CD4-positive, alpha-beta T cell treated with Interferon gamma for 1 hour (primary cell): ENCODE measurements at regions not wholly inside any gene's neighbourhood (a gene's known extent, or its start where the extent isn't known, plus 50 kb on each side); places are given as distances from the start of the nearest gene placed in this dataset.

Experiments used
- DNase-seq: peaks from one replicate; pipeline ENCODE4 v3.0.0-alpha.2; 2020

DNA sequence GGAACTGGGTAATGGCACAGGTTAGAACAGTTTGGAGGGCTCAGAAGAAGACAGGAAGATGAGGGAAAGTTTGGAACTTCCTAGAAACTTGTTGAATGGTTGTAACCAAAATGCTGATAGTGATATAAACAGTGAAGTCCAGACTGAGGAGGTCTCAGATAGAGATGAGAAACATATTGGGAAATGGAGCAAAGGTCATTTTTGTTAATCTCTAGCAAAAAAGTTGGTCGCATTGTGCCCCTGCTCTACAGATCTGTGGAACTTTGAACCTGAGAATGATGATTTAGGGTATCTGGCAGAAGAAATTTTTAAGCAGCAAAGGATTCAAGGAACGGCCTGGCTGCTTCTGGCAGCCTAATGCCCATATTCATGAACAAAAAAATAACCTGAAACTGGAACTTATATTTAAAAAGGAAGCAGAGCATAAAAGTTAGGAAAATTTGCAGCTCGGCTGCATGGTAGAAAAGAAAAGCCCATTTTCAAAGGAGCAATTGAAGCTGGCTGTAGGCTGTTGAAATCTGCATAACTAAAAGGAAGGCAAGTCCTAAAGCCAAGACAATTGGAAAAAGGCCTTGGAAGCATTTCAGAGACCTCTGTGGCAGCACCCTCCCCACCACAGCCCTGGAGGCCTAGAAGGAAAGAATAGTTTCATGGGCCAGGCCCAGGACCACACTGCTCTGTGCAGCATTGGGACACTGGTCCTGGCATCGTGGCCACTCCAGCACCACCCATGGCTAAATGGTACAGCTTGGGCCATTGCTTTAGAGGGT is 182.6 kb upstream of the CD96 start:
- DNase-seq, result no peak

DNA sequence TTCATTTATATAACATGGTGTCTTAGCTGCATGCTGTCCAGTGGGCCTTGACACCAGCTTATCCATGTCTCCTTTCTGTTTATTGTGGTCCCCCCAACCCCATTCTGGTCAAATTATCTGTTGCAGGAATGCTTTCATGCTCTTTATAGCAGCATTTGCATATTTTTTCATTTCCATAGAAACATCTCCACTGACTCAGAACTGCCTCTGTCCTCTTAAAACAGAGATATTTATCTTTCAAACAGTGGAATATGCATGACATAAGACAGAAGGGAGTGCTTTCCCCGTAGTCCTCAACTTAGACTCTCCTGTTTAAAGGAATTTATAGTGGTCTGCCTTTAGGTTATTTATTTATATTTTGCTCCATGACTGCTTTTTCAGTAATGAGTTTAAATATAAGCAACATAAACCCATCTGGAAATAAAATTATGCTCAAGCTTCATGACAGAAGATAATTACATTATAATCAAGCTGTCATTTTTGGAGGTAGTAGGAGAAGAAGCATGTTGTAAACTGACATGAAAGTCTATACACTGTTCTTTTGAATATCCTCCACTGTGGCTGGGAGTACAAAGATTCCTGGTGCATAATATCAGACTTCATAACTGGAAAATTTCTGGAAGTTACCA is 179.5 kb upstream of the CD96 start:
- no peak for DNase-seq

DNA sequence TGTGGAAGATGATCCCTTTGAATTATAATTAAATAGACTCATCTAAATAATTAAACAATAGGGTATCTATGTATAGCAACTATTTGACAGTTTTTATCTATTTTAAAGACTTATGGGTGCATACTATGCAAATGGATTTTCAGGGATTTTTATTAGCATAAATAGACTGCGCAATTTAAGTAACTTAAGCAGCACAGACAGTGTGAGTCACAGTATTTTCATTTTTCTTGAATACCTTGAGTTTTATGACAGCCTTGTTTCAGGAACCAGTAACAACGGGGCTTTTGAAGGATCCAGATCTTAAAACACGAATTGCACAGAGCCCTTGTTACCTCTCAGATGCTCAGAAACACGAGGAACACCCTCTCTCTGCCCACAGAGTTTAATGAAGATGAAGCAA is 175.5 kb upstream of the CD96 start:
- no peak for DNase-seq

DNA sequence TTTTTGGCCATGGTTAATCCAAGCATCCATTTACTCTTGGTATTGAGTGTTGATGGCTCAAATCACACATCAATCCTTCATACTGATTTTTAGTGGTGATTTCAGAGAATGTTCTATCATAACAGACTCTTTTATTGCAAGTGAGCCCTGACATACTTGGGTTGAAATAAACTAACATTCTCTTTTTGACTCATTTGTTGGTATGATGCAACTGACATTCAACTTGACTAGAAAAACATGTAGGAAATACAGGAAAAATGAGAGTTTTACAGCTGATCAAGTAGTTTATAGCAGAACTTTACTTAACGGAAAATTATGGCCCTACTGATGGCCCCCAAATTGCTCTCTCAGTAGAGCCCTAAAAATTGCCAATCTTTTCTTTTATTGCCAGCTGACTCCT is 173.9 kb upstream of the CD96 start:
- DNase-seq, result no peak

DNA sequence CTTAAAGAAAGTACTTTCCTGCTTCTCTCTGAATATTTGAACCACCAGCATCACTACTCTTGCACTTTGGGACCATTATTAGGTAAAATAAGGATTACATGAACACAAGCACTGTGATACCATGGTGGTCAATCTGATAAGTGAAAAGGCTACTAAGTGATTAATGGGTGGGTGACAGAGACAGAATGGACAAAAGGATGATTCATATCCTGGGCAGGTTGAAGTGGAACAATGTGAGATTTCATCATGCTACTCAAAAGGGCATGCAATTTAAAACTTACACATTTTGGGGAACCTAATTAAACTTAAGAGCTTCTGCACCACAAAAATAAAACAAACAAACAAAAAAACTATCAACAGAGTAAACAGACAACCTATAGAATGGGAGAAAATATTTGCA is 172.0 kb upstream of the CD96 start:
- no peak for DNase-seq

DNA sequence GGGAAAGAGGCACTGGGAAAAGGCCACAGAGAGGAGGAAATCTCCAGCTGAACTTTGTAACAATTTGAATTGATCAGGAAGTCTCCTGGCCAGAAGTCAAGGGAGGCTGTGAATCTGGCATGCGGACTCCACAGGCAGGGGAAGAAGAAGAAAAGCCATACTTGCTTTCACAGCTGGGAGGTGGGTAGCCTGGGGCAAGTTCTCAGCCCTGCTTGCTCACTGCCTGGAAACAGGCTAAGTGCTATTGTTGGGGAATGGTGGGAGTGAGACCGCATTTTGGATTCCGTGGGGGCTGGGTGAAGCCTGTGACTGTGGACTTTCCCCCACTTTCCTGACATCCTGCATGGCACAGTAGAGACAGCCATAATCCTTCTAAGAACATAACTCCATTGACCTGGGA is 168.8 kb upstream of the CD96 start:
- DNase-seq, result no peak

DNA sequence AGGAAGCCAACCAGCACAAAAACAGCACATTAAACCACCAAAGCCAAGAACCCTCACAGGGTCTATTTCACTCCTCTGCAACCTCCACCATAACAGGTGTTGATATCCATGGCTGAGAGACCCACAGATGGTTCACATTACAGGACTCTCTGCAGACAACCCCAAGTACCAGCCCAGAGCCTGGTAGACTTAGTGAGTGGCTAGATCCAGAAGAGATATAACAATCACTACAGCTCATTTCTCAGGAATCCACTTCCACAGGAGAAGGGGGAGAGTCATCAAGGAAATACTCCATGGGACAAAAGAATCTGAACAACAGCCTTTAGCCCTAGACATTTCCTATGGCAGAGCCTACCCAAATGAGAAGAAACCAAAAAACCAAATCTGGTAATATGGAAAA is 168.1 kb upstream of the CD96 start:
- DNase-seq, result no peak

DNA sequence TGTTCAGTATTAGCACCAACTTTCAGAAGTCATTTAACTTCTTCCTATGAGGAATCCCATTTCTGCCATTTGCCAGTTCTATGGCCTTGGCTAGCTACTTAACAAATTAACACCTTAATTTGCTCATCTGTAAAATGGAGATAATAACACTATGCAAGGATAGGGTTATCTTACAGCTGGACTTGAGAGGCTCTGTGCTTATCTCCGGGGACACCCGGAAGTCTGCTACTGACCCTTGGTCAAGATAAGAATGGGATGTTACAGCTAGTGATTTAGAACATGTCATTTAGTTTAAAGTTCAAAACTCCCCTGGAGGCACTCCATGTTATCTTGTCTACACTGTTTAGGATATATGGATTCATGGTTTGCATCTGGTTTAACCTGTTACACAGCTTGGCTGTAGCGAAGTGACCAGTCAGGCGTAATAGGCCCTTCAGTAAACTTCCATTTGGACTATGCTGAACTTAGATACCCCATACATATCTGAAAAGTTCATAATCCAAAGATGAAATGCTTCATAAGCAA is 156.0 kb upstream of the CD96 start:
- no peak for DNase-seq

DNA sequence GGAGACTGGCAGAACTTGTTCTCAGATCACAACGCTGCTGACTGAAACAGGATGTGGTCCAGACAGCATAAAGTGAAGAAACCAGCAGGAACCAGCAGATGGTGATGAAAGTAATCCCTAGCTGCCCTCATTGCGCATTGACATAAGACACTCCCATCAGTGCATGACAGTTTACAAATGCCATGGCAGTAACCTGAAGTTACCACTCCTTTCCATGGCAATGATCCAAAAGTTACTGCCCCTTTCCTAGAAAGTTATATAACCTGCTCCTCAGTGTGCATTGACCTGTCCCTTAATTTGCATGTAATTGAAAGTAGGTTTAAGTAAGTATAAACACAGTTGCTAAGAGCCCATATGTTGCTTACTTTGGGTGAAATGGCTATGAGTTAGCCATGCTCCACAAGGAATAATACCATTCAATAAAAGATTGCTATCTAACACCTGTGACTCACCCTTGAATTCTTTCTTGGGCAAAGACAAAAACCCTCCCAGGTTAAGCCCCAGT is 149.1 kb upstream of the CD96 start:
- peak; percentile 40 for DNase-seq

DNA sequence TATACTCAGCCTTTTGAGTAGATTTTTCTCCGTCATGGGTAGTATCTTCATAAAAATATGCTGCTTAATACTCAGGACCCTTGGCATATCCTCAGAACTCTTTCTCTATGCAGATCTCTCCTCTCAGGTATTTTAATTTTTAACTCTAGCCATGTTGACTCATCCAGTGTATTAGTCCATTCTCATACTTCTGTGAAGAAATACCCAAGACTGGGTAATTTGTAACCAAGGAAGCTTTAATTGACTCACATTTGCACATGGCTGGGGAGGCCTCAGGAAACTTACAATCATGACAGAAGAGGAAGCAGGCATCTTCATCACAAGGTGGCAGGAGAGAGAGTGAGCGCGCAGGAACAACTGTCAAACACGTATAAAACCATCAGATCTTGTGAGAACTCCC is 129.3 kb upstream of the CD96 start:
- DNase-seq, result no peak

DNA sequence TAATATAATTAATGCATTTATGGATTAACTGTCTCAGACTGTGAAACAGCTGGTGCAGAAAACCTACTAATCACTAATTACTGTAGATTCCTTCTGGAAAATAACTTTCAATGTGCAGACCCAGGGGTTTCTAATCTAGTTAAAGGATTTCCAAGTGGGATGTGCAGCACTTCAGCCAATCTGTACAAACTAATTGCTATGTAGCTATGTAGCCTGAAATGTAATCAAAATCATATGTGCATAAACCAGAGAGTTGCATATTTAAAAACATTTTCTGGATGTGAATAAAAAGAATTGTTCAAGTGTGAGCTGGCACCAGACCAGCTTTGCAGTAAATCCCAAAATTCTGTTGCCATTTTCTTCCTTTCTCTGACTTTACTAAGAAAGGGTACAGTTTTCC is 127.5 kb upstream of the CD96 start:
- no peak for DNase-seq

DNA sequence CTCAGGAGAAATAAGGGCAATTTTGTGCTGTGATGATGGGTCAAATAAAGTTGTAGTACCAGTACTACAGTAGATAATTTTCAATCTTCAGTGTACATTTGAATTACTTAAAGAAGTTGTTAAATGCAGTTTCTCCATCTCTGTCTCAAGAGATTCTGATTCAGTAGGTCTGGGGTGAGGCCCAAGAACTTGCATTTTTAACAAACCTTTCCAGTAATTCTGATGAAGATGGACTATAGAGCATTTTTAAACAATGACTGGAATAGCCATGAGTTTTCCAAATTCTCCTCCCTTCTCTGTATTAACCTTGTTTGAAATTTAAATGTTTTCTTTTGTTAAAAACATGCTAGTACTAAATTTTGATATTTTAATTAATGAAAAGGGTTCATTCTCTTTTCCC is 127.0 kb upstream of the CD96 start:
- DNase-seq, result no peak

DNA sequence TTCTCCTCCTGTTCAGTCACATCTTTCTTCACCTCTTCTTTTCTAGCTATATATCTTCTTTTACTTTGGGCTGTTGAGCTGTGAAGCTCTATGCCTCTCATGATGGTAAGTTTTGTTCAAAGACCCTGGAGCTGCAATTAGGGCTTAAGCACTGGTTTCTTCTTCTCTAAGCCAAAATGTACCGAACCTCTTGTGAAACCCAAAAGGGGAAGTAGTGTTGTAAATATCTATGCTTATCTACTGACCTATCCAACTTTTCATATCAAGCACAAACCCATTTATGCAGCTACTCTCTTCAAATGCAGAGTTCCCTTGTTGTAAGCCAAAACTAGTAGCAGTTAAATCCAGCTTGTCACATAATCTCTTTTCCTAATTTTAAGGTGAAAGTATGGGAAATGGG is 123.6 kb upstream of the CD96 start:
- no peak for DNase-seq

DNA sequence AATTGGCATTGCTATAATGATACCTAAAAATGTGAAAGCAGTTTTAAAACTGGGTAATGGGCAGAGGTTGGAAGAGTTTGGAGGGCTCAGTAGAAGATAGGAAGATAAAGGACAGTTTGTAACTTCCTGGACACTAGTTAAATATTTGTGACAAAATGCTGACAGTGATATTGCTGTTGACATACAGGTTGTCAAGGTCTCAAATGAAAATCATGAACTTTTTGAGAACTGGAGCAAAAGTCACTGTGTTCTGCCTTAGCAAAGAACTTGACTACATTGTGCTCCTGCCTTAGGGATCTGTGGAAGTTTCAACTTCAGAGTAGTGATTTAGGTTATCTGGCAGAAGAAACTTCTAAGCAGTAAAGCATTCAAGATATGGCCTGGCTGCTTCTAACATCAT is 113.7 kb upstream of the CD96 start:
- no peak for DNase-seq

DNA sequence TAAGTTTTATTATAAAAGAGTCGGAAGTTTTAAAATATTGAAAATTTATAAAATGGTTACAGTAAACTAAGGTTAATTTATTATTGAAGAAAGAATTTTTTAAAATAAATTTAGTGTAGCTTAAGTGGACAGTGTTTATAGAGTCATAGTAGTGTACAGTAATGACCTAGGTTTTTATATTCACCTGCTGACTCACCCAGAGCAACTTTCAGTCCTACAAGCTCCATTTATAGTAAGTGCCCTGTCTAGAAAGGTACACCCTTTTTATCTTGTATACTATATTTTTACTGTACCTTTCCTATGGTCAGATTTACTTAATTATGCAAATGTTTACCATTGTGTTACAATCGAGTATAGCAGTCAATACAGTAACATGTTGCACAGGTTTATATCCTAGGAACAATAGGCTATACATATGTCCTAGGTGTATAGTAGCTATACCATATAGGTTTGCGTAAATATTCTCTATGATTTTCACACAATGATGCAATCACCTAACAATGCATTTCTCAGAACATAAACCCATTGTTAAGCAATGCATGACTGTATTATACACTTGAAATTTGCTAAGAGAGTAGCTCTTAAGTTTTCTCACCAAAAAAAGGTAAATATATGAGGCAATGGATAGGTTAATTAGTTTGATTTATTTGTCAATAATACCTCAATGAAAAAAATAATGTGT is 106.9 kb upstream of the CD96 start:
- no peak for DNase-seq

DNA sequence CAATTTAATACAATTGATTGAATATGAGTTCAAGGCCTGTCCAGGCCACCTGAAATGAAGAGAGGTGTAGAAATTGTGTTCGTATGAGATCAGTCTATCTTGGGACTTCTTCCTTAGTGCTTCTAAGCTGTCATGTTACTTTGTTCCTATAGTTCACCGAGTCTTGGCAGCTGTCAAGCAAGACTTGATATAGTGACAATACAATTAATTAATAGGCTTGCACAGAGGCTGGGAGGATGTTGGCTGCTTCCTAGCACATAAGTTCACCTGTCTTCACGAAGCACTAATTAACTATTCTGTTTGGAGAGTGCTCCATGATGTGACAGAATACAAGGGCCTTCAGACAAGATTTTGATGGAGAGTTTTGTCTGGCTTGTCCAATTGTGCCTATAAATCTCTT is 103.7 kb upstream of the CD96 start:
- DNase-seq, result no peak

DNA sequence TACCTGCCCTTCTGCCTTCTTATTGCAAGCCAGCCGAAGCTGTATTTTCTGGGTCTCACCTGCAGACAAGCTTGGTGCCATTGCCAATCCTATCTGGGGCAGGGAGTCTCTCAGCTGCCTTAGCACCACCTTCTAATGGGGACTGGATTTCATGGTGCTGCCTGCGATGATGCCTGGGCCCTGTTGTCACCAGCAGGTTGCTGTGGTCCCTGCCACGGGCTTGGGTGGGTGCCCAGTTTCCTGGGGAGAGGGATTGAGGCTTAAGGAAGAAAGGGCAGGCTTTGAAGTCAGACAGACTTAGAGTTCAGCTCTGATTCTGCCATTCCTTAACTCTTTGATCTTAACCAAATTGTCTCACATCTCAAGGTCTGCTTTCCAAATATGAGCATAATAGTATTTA is 87.4 kb upstream of the CD96 start:
- DNase-seq, result no peak

DNA sequence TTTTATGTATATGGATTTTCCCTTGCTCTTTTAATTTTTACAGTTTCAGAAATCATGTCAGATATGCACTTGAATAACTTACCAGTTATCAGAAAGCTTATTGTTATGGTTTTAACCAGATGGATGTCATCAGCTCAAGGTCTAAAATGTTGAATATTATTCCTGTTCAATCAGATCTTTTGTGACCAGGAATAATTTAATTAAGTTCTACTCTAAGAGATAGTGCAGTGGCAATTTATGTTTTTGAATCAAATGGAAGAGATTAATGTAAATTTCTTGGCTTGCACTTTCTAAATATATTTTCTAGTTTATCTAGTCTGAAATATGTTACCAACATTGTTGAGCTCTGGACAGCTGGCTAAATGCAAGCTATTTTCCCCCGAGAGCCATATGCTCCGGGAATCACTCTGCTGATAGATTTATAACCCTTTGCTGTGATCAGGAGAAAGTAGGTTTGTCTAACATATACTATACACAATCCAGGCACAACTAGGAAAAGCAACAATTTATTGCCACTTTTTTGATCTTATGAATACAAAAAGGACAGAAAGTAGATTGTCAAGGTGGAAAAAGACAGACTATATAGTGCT is 76.8 kb upstream of the CD96 start:
- DNase-seq, result no peak

DNA sequence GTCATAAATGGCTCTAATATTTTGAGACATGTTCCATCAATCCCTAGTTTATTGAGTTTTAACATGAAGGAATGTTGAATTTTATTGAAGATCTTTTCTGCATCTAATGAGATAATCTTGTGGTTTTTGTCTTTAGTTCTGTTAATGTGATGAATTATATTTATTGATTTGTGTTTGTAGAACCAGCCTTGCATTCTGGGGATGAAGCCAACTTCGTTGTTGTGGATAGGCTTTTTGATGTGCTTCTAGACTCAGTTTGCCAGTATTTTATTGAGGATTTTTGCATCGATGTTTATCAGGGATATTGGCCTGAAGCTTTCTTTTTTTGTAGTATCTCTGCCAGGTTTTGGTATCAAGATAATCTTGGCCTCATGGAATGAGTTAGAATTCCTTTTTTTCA is 72.0 kb upstream of the CD96 start:
- DNase-seq, result no peak

DNA sequence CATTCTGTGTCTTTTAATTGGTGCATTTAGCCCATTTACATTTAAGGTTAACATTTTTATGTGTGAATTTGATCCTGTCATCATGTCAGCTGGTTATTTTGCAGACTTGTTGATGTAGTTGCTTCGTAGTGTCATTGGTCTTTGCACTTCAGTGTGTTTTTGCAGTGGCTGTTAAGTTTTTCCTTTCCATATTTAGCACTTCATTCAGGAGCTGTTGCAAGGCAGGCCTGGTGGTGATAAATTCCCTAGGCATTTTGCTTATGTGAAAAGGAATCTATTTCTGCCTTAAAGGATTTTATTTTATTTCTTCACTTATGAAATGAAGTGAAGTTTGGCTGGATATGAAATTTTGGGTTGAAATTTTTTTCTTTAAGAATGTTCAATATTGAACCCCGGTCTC is 70.2 kb upstream of the CD96 start:
- DNase-seq, result no peak

DNA sequence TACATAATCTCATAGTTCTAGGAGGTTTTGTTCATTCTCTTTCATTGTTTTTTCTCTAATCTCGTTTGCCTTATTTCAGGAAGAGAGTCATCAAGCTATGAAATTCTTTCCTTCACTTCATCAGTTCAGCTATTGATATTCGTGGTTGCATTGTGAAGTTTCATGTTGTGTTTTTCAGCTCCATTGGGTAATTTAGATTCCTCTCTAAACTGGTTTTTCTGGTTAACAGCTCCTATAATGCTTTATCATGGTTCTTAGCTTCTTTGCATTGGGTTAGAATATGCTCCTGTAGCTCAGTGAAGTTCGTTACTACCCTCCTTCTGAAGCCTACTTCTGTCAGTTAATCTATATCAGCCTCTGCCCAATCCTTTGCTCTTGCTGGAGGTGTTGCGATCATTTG is 69.4 kb upstream of the CD96 start:
- DNase-seq, result no peak

DNA sequence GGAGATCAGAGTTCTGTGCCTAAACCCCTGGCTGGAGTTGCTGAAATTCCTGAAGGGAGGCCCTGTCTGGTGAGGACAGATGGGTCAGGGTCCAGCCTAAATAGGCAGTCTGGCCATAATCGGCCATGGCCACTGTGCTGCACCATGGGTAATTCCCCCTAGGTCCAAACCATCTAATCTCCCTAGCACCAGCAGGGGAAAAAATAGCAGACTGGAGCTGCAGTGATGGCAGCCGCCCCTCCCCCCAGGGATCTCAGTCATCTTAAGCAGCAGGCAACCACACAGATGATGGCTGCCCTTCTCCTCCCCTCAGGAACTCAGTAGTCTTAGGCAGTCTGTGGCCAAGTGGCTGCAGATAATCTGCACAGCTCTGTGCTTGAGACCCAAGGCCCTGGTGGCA is 68.4 kb upstream of the CD96 start:
- DNase-seq, result no peak

DNA sequence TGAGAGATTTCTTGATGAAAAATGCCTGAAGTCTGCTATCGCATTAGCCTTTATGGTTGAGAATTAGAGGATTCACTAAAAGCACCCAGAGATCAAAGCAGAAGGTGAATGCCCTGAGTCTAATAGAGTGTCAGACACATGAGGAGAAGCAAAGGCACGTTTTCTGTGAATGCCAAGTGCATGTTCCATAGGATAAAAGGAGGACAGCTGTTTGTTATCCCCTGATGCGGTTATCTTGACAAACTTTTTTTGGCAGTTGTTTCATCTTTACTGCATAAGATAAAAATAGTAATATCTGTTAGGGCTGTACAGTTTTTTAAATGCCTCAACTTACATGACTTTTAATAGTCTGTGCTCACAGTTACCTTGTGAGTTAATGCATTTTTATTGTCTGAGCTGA is 65.3 kb upstream of the CD96 start:
- no peak for DNase-seq

DNA sequence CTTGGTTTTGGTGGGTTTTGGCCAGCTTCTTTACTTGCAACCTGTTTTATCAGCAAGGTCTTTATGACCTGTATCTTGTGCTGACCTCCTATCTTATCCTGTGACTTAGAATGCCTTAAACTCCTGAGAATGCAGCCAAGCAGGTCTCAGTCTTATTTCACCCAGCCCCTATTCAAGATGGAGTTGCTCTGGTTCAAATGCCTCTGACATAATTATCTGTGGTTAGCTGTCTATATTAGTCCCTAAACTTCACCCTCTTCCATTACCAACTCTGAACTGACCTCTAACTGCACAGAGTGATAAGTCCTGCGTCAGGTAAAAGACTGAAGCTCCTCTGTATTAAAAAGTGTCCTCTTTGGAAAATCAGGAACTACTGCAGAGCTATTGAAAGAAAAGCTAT is 61.9 kb upstream of the CD96 start:
- DNase-seq, result no peak
